HCT116 (cell line): ENCODE measurements at regions not wholly inside any gene's neighbourhood (a gene's known extent, or its start where the extent isn't known, plus 50 kb on each side); places are given as distances from the start of the nearest gene placed in this dataset.

Experiments used
- ATAC-seq: fragments of 200-7000 bp; cut with Tn5 transposase; 2 replicates; pipeline ENCODE4 v1.9.1; 2020; ENCODE audit warnings: mild to moderate bottlenecking, moderate library complexity
- BruUV-seq: library from RNA; stranded (reverse); fragments of 400-500 nt; replicated peaks from 2 replicates; lab custom pipeline; 2021; lab: Mats Ljungman, UMichigan
- CTCF ChIA-PET: fragments of 300-600 bp; sonication (Branson Sonifier 250); formaldehyde crosslinking; loops from one replicate; lab custom pipeline; 2021; ENCODE audit warnings: antibody characterized with exemption; lab: Charles Lee
- POLR2A ChIA-PET: fragments of 300-600, 350-600 bp; sonication (Branson Sonifier 250); formaldehyde crosslinking; loops from one replicate; lab custom pipeline; 2021; ENCODE audit warnings: antibody characterized with exemption; lab: Charles Lee
- RAD21 ChIA-PET, 2 experiments: fragments of 300-600 bp; sonication (Branson Sonifier 250); formaldehyde crosslinking; loops; one replicate each; lab custom pipeline; 2023; ENCODE audit warnings: low total read pairs in 2 of 2; ENCODE audit not compliant: uncharacterized antibody in 2 of 2, unreplicated experiment in 2 of 2, low non-redundant PET in 1 of 2; lab: Charles Lee
- DNase-seq: peaks from one replicate; pipeline ENCODE4 v3.0.0-alpha.2; 2010; ENCODE audit warnings: low read depth, low spot score
- H2AFZ ChIP-seq: fragments of 200-600 bp; shearing (Covaris generic), sonication (generic); 2 replicates; pipeline ENCODE4 v1.6.1; 2017; ENCODE audit warnings: low read depth, mixed run types, mixed read lengths, antibody characterized with exemption, low read length; ENCODE audit not compliant: poor library complexity, severe bottlenecking
- H3K27ac ChIP-seq: 2 replicates; pipeline ENCODE4 v1.5.1; 2012; ENCODE audit warnings: low read depth, low read length
- H3K27me3 ChIP-seq: fragments of 200-600 bp; sonication (generic); 2 replicates; pipeline ENCODE4 v1.6.1; 2016; ENCODE audit warnings: mixed run types, low read length, mixed read lengths; ENCODE audit not compliant: insufficient read depth
- H3K36me3 ChIP-seq, 2 experiments: fragments of 200-500 bp in 1 of 2; fragments of 200-600 bp in 1 of 2; sonication (Bioruptor generic) in 1 of 2; sonication (generic) in 1 of 2; 2 replicates each; pipeline versions ENCODE4 v1.5.1 to v1.6.1; 2014 to 2016; ENCODE audit warnings: low read length in 2 of 2, inconsistent platforms in 1 of 2, mixed read lengths in 1 of 2, mixed run types in 1 of 2; ENCODE audit not compliant: insufficient read depth in 2 of 2, control insufficient read depth in 1 of 2
- H3K4me1 ChIP-seq, 2 experiments: fragments of 200-600 bp in 1 of 2; sonication (generic) in 1 of 2; 2 replicates each; pipeline versions ENCODE4 v1.5.1 to v1.6.1; 2012 to 2017; ENCODE audit warnings: low read length in 2 of 2, inconsistent platforms in 1 of 2, mild to moderate bottlenecking in 1 of 2, mixed read lengths in 1 of 2, mixed run types in 1 of 2, moderate library complexity in 1 of 2; ENCODE audit not compliant: insufficient read depth in 2 of 2, control insufficient read depth in 1 of 2
- H3K4me2 ChIP-seq: fragments of 200-600 bp; sonication (generic); 2 replicates; pipeline ENCODE4 v1.6.1; 2017; ENCODE audit warnings: mixed run types, low read length, mixed read lengths
- H3K4me3 ChIP-seq, 2 experiments: fragments of 200-600 bp in 1 of 2; sonication (generic) in 1 of 2; replicated peaks in 1 of 2; 2 replicates each; pipeline ENCODE4 v1.5.1; 2011 to 2016; ENCODE audit warnings: low read length in 2 of 2, control low read depth in 1 of 2, low read depth in 1 of 2, mild to moderate bottlenecking in 1 of 2, mixed read lengths in 1 of 2, mixed run types in 1 of 2
- H3K79me2 ChIP-seq: fragments of 200-600 bp; sonication (generic); 2 replicates; pipeline ENCODE4 v1.6.1; 2017; ENCODE audit warnings: mild to moderate bottlenecking, mixed run types, low read length, moderate library complexity, mixed read lengths; ENCODE audit not compliant: insufficient read depth
- H3K9ac ChIP-seq: fragments of 200-600 bp; sonication (generic); 2 replicates; pipeline ENCODE4 v1.6.1; 2016; ENCODE audit warnings: low read length, mixed read lengths
- H3K9me2 ChIP-seq: fragments of 200-600 bp; sonication (generic), shearing (Covaris generic); 2 replicates; pipeline ENCODE4 v1.6.1; 2017; ENCODE audit warnings: mixed run types, mild to moderate bottlenecking, moderate library complexity; ENCODE audit not compliant: insufficient read depth
- H3K9me3 ChIP-seq, 2 experiments: fragments of 200-500 bp in 1 of 2; fragments of 200-600 bp in 1 of 2; sonication (Bioruptor generic) in 1 of 2; sonication (generic) in 1 of 2; 2 replicates each; pipeline ENCODE4 v1.6.1; 2014 to 2017; ENCODE audit warnings: low read length in 2 of 2, mixed read lengths in 2 of 2, inconsistent platforms in 1 of 2, low read depth in 1 of 2, mild to moderate bottlenecking in 1 of 2, mixed run types in 1 of 2, moderate library complexity in 1 of 2; ENCODE audit not compliant: control insufficient read depth in 1 of 2, insufficient read depth in 1 of 2
- H4K20me1 ChIP-seq: fragments of 200-600 bp; sonication (generic), shearing (Covaris generic); 2 replicates; pipeline ENCODE4 v1.6.1; 2017; ENCODE audit warnings: mixed run types, mild to moderate bottlenecking, moderate library complexity; ENCODE audit not compliant: insufficient read depth
- CBX3 ChIP-seq: IDR thresholded peaks from 2 replicates; pipeline ENCODE4 v1.6.1; 2012; ENCODE audit warnings: low read depth
- FOSL1 ChIP-seq: IDR thresholded peaks from 2 replicates; pipeline ENCODE4 v1.6.1; 2012; ENCODE audit warnings: low read depth
- POLR2A ChIP-seq: IDR thresholded peaks from 2 replicates; pipeline ENCODE4 v1.7.0; 2011; ENCODE audit warnings: borderline replicate concordance; ENCODE audit not compliant: insufficient read depth, insufficient read length; ENCODE audit errors: extremely low read depth
- POLR2AphosphoS5 ChIP-seq: IDR thresholded peaks from 2 replicates; pipeline ENCODE4 v1.6.1; 2011; ENCODE audit warnings: mild to moderate bottlenecking, low read depth, low read length, moderate library complexity
- RAD21 ChIP-seq: IDR thresholded peaks from 2 replicates; pipeline ENCODE4 v1.6.1; 2012; ENCODE audit warnings: low read depth, mild to moderate bottlenecking
- SIN3A ChIP-seq: IDR thresholded peaks from 2 replicates; pipeline ENCODE4 v1.6.1; 2012; ENCODE audit warnings: low read depth
- SP1 ChIP-seq: IDR thresholded peaks from 2 replicates; pipeline ENCODE4 v1.6.1; 2012; ENCODE audit warnings: low read depth
- SRF ChIP-seq: IDR thresholded peaks from 2 replicates; pipeline ENCODE4 v1.6.1; 2012; ENCODE audit warnings: low read depth
- YY1 ChIP-seq: IDR thresholded peaks from 2 replicates; pipeline ENCODE4 v1.6.1; 2011; ENCODE audit warnings: low read length, low read depth, moderate library complexity, mild to moderate bottlenecking; ENCODE audit not compliant: insufficient replicate concordance; ENCODE audit errors: extremely low read depth
- ZBTB33 ChIP-seq: IDR thresholded peaks from 2 replicates; pipeline ENCODE4 v1.6.1; 2011; ENCODE audit warnings: mild to moderate bottlenecking, low read length, moderate library complexity; ENCODE audit not compliant: insufficient replicate concordance; ENCODE audit errors: extremely low read depth
- ZNF274 ChIP-seq: fragments of 200-500 bp; sonication (Bioruptor generic); IDR thresholded peaks from 2 replicates; pipeline ENCODE4 v1.6.1; 2014; ENCODE audit warnings: mild to moderate bottlenecking, low read depth, low read length, inconsistent platforms
- intact Hi-C: fragments of 100-400 bp; cut with micrococcal nuclease; formaldehyde crosslinking; loops from 2 replicates; pipeline ENCODE4 v1.10.0; 2022
- TF ChIP-seq, protein P1 (sequence below): IDR thresholded peaks from 2 replicates; pipeline ENCODE4 v1.6.1; 2012
- TF ChIP-seq, protein P2 (sequence below): IDR thresholded peaks from 2 replicates; pipeline ENCODE4 v1.6.1; 2012; ENCODE audit warnings: low read depth

DNA sequence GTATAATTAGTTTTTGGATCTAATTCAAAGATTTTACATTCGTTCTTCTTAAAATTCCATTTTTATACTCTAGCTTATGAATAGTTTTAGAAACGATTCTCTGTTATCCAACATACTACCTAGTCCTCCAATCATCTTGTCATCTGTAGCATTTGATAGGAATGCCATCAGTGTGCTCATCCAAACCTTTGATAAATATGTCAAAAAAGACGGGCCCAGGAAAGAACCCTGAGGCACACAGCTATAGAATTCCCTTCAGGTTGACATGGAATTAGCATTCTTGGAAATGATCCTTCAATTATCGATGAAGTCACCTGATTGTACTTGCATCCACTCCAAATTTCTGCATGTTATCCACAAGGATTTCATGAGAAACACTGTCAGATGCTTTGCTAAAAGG, 64.8 kb upstream of the EFNA5 start:
- Histone ChIP-seq H3K79me2 (no peaks in the 10 kb centered on the region), H3K9ac (no peak overlapping the region), H2AFZ (no peak overlapping the region), H4K20me1 (no peaks in the 10 kb centered on the region), H3K4me1 (peaks cover 0 to 5% of the 10 kb centered on the region in 2 experiments; a peak in 1 of 4 replicates), H3K36me3 (no peaks in the 10 kb centered on the region), H3K9me2 (no peaks in the 10 kb centered on the region), H3K4me3 (no peak overlapping the region), H3K4me2 (no peak overlapping the region), H3K27ac (no peak overlapping the region), H3K9me3 (no peaks in the 10 kb centered on the region), H3K27me3 (no peaks in the 10 kb centered on the region)
- RAD21 ChIA-PET = no interaction called here
- intact Hi-C loops = no loop called here
- no TSS peak for BruUV-seq
- CTCF ChIA-PET = no interaction called here
- DNase-seq = no peak
- POLR2A ChIA-PET = no interaction called here
- ATAC-seq = no peak
- TF ChIP-seq RAD21 = no peak
- TF ChIP-seq POLR2A = no peak
- TF ChIP-seq, protein P1, sequence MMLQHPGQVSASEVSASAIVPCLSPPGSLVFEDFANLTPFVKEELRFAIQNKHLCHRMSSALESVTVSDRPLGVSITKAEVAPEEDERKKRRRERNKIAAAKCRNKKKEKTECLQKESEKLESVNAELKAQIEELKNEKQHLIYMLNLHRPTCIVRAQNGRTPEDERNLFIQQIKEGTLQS = no peak
- TF ChIP-seq, protein P2, sequence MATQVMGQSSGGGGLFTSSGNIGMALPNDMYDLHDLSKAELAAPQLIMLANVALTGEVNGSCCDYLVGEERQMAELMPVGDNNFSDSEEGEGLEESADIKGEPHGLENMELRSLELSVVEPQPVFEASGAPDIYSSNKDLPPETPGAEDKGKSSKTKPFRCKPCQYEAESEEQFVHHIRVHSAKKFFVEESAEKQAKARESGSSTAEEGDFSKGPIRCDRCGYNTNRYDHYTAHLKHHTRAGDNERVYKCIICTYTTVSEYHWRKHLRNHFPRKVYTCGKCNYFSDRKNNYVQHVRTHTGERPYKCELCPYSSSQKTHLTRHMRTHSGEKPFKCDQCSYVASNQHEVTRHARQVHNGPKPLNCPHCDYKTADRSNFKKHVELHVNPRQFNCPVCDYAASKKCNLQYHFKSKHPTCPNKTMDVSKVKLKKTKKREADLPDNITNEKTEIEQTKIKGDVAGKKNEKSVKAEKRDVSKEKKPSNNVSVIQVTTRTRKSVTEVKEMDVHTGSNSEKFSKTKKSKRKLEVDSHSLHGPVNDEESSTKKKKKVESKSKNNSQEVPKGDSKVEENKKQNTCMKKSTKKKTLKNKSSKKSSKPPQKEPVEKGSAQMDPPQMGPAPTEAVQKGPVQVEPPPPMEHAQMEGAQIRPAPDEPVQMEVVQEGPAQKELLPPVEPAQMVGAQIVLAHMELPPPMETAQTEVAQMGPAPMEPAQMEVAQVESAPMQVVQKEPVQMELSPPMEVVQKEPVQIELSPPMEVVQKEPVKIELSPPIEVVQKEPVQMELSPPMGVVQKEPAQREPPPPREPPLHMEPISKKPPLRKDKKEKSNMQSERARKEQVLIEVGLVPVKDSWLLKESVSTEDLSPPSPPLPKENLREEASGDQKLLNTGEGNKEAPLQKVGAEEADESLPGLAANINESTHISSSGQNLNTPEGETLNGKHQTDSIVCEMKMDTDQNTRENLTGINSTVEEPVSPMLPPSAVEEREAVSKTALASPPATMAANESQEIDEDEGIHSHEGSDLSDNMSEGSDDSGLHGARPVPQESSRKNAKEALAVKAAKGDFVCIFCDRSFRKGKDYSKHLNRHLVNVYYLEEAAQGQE = no peak
- no peak for TF ChIP-seq CBX3
- TF ChIP-seq YY1 = no peak
- TF ChIP-seq ZNF274 = no peak
- no peak for TF ChIP-seq SIN3A
- no peak for TF ChIP-seq SRF
- no peak for TF ChIP-seq ZBTB33
- no peak for TF ChIP-seq SP1
- TF ChIP-seq FOSL1 = no peak
- TF ChIP-seq POLR2AphosphoS5 = no peak
